H1 (cell line): ENCODE measurements at regions not wholly inside any gene's neighbourhood (a gene's known extent, or its start where the extent isn't known, plus 50 kb on each side); places are given as distances from the start of the nearest gene placed in this dataset.

Experiments used
- ASH2L ChIP-seq: fragments of 200-600, 300-600 bp; sonication (generic); IDR thresholded peaks from one replicate; pipeline ENCODE4 v1.7.1; 2017; ENCODE audit warnings: low read length
- BCL11A ChIP-seq, 2 experiments: IDR thresholded peaks; one replicate each; pipeline ENCODE4 v1.6.1; 2011; ENCODE audit warnings: low read depth in 2 of 2, low read length in 2 of 2, mild to moderate bottlenecking in 2 of 2
- CBX8 ChIP-seq: fragments of 300-800, 300-1000 bp; sonication (generic); IDR thresholded peaks from 2 replicates; pipeline ENCODE4 v1.7.1; 2016; ENCODE audit warnings: low read depth, low read length, borderline replicate concordance
- EGR1 ChIP-seq: IDR thresholded peaks from 2 replicates; pipeline ENCODE4 v1.6.1; 2011; ENCODE audit warnings: low read depth, low read length, borderline replicate concordance
- JUND ChIP-seq: IDR thresholded peaks from 2 replicates; pipeline ENCODE4 v1.6.1; 2011; ENCODE audit warnings: mild to moderate bottlenecking, improper control_type of control experiment, low read length
- KDM4A ChIP-seq: IDR thresholded peaks from one replicate; pipeline ENCODE4 v1.7.1; 2012; ENCODE audit warnings: low read depth, mild to moderate bottlenecking, moderate library complexity, low read length, inconsistent platforms; ENCODE audit not compliant: severe bottlenecking
- NRF1 ChIP-seq: IDR thresholded peaks from 2 replicates; pipeline ENCODE4 v1.6.1; 2011; ENCODE audit warnings: mild to moderate bottlenecking, low read depth, low read length, improper control_type of control experiment
- POU5F1 ChIP-seq: IDR thresholded peaks from 2 replicates; pipeline ENCODE4 v1.6.1; 2011; ENCODE audit warnings: low read depth, mild to moderate bottlenecking, low read length, moderate library complexity
- RAD21 ChIP-seq, 2 experiments: IDR thresholded peaks in 1 of 2; conservative IDR thresholded peaks in 1 of 2; 2 replicates each; pipeline ENCODE4 v1.6.1; 2011; ENCODE audit warnings: low read depth in 2 of 2, low read length in 2 of 2, improper control_type of control experiment in 1 of 2, inconsistent platforms in 1 of 2, mild to moderate bottlenecking in 1 of 2, moderate library complexity in 1 of 2
- SIX5 ChIP-seq: IDR thresholded peaks from 2 replicates; pipeline ENCODE4 v1.6.1; 2011; ENCODE audit warnings: mild to moderate bottlenecking, low read depth, low read length
- TAF1 ChIP-seq: IDR thresholded peaks from 2 replicates; pipeline ENCODE4 v1.6.1; 2011; ENCODE audit warnings: mild to moderate bottlenecking, low read depth, low read length
- ZNF274 ChIP-seq: IDR thresholded peaks from 2 replicates; pipeline ENCODE4 v1.7.0; 2012; ENCODE audit warnings: low read length, borderline replicate concordance; ENCODE audit errors: extremely low read depth
- TF ChIP-seq, protein P1 (sequence below): fragments of 300-600 bp; sonication (generic); IDR thresholded peaks from 2 replicates; pipeline ENCODE4 v1.7.1; 2012; ENCODE audit warnings: low read length, moderate library complexity, mild to moderate bottlenecking, inconsistent platforms; ENCODE audit not compliant: insufficient replicate concordance

DNA sequence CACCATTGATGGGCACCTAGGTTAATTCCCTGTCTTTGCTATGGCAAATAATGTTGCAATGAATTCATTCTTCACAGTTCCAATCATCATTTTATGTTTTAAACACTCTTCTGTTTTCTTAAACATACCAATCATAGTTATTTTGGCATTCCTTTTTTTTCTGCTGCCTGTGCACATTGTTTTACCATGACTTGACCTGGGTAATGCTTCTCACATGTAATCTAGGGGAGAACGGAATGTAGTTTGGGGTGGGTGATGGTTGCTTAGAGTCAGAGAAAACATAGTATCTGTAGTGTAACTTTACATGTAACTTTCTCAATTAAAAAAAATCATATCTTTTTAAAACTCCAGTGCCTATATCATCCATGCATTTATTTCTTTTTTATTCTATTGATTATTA, 1945.3 kb upstream of the RAG2 start (continued):
- TF ChIP-seq, protein P1, sequence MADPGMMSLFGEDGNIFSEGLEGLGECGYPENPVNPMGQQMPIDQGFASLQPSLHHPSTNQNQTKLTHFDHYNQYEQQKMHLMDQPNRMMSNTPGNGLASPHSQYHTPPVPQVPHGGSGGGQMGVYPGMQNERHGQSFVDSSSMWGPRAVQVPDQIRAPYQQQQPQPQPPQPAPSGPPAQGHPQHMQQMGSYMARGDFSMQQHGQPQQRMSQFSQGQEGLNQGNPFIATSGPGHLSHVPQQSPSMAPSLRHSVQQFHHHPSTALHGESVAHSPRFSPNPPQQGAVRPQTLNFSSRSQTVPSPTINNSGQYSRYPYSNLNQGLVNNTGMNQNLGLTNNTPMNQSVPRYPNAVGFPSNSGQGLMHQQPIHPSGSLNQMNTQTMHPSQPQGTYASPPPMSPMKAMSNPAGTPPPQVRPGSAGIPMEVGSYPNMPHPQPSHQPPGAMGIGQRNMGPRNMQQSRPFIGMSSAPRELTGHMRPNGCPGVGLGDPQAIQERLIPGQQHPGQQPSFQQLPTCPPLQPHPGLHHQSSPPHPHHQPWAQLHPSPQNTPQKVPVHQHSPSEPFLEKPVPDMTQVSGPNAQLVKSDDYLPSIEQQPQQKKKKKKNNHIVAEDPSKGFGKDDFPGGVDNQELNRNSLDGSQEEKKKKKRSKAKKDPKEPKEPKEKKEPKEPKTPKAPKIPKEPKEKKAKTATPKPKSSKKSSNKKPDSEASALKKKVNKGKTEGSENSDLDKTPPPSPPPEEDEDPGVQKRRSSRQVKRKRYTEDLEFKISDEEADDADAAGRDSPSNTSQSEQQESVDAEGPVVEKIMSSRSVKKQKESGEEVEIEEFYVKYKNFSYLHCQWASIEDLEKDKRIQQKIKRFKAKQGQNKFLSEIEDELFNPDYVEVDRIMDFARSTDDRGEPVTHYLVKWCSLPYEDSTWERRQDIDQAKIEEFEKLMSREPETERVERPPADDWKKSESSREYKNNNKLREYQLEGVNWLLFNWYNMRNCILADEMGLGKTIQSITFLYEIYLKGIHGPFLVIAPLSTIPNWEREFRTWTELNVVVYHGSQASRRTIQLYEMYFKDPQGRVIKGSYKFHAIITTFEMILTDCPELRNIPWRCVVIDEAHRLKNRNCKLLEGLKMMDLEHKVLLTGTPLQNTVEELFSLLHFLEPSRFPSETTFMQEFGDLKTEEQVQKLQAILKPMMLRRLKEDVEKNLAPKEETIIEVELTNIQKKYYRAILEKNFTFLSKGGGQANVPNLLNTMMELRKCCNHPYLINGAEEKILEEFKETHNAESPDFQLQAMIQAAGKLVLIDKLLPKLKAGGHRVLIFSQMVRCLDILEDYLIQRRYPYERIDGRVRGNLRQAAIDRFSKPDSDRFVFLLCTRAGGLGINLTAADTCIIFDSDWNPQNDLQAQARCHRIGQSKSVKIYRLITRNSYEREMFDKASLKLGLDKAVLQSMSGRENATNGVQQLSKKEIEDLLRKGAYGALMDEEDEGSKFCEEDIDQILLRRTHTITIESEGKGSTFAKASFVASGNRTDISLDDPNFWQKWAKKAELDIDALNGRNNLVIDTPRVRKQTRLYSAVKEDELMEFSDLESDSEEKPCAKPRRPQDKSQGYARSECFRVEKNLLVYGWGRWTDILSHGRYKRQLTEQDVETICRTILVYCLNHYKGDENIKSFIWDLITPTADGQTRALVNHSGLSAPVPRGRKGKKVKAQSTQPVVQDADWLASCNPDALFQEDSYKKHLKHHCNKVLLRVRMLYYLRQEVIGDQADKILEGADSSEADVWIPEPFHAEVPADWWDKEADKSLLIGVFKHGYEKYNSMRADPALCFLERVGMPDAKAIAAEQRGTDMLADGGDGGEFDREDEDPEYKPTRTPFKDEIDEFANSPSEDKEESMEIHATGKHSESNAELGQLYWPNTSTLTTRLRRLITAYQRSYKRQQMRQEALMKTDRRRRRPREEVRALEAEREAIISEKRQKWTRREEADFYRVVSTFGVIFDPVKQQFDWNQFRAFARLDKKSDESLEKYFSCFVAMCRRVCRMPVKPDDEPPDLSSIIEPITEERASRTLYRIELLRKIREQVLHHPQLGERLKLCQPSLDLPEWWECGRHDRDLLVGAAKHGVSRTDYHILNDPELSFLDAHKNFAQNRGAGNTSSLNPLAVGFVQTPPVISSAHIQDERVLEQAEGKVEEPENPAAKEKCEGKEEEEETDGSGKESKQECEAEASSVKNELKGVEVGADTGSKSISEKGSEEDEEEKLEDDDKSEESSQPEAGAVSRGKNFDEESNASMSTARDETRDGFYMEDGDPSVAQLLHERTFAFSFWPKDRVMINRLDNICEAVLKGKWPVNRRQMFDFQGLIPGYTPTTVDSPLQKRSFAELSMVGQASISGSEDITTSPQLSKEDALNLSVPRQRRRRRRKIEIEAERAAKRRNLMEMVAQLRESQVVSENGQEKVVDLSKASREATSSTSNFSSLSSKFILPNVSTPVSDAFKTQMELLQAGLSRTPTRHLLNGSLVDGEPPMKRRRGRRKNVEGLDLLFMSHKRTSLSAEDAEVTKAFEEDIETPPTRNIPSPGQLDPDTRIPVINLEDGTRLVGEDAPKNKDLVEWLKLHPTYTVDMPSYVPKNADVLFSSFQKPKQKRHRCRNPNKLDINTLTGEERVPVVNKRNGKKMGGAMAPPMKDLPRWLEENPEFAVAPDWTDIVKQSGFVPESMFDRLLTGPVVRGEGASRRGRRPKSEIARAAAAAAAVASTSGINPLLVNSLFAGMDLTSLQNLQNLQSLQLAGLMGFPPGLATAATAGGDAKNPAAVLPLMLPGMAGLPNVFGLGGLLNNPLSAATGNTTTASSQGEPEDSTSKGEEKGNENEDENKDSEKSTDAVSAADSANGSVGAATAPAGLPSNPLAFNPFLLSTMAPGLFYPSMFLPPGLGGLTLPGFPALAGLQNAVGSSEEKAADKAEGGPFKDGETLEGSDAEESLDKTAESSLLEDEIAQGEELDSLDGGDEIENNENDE, result no peak
- no peak for TF ChIP-seq CBX8
- TF ChIP-seq RAD21 (IDR thresholded peaks at IDR 0.05 in 1 of 2, conservative IDR thresholded peaks at IDR 0.05 in 1 of 2; ENCODE audit: low read depth in 2 of 2, low read length in 2 of 2), result no peak
- no peak for TF ChIP-seq POU5F1
- TF ChIP-seq SIX5, result no peak
- TF ChIP-seq ZNF274, result no peak
- no peak for TF ChIP-seq NRF1
- TF ChIP-seq JUND, result no peak
- no peak for TF ChIP-seq KDM4A
- TF ChIP-seq EGR1, result no peak
- TF ChIP-seq ASH2L, result no peak
- TF ChIP-seq TAF1, result no peak
- TF ChIP-seq BCL11A (IDR thresholded peaks at IDR 0.05; ENCODE audit: low read depth in 2 of 2, low read length in 2 of 2), result no peak
